GM23338 (cell line): ENCODE measurements at regions not wholly inside any gene's neighbourhood (a gene's known extent, or its start where the extent isn't known, plus 50 kb on each side); places are given as distances from the start of the nearest gene placed in this dataset.

Source experiments
- CREB1 ChIP-seq: fragments of 250-450 bp; sonication (Bioruptor Pico); IDR thresholded peaks from 2 replicates; pipeline ENCODE4 v1.5.0; 2020; ENCODE audit warnings: low read depth, mild to moderate bottlenecking, moderate library complexity
- TF ChIP-seq, protein P1 (sequence below), 2 experiments: fragments of 200-600 bp in 1 of 2; sonication (generic) in 1 of 2; conservative IDR thresholded peaks; 2 replicates each; pipeline versions ENCODE4 v1.5.1 to v1.6.1; 2016 to 2017; ENCODE audit warnings: antibody characterized with exemption in 2 of 2, low read depth in 2 of 2, mild to moderate bottlenecking in 2 of 2, moderate library complexity in 1 of 2

- TF ChIP-seq, protein P1, sequence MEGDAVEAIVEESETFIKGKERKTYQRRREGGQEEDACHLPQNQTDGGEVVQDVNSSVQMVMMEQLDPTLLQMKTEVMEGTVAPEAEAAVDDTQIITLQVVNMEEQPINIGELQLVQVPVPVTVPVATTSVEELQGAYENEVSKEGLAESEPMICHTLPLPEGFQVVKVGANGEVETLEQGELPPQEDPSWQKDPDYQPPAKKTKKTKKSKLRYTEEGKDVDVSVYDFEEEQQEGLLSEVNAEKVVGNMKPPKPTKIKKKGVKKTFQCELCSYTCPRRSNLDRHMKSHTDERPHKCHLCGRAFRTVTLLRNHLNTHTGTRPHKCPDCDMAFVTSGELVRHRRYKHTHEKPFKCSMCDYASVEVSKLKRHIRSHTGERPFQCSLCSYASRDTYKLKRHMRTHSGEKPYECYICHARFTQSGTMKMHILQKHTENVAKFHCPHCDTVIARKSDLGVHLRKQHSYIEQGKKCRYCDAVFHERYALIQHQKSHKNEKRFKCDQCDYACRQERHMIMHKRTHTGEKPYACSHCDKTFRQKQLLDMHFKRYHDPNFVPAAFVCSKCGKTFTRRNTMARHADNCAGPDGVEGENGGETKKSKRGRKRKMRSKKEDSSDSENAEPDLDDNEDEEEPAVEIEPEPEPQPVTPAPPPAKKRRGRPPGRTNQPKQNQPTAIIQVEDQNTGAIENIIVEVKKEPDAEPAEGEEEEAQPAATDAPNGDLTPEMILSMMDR (conservative IDR thresholded peaks at IDR 0.05; ENCODE audit: low read depth in 2 of 2), result no peak
- no peak for TF ChIP-seq CREB1
These were observed 172.0 kb upstream of the CMC1 start for GRCh38 chr3:28069438-28069837.
